Liver (tissue), 3 donors: ENCODE measurements at regions not wholly inside any gene's neighbourhood (a gene's known extent, or its start where the extent isn't known, plus 50 kb on each side); places are given as distances from the start of the nearest gene placed in this dataset.

Source experiments
- RAD21 ChIP-seq, 2 donors: IDR thresholded peaks; 2 replicates each; pipeline ENCODE4 v1.6.1; 2016; ENCODE audit warnings: antibody characterized with exemption in 2 of 2, mild to moderate bottlenecking in 2 of 2
- TAF1 ChIP-seq: conservative IDR thresholded peaks from 2 replicates; pipeline ENCODE4 v1.6.1; 2016; ENCODE audit warnings: antibody characterized with exemption, mild to moderate bottlenecking
- TF ChIP-seq, protein P1 (sequence below): IDR thresholded peaks from 2 replicates; pipeline ENCODE4 v1.6.1; 2016; ENCODE audit warnings: antibody characterized with exemption
- TF ChIP-seq, protein P2 (sequence below): fragments of 150-350 bp; IDR thresholded peaks from 2 replicates; pipeline ENCODE4 v1.5.1; 2017; ENCODE audit warnings: improper control_type of control experiment, low read depth, low read length; ENCODE audit not compliant: missing input control
- donor health status: healthy.
- donor health status: healthy.

DNA sequence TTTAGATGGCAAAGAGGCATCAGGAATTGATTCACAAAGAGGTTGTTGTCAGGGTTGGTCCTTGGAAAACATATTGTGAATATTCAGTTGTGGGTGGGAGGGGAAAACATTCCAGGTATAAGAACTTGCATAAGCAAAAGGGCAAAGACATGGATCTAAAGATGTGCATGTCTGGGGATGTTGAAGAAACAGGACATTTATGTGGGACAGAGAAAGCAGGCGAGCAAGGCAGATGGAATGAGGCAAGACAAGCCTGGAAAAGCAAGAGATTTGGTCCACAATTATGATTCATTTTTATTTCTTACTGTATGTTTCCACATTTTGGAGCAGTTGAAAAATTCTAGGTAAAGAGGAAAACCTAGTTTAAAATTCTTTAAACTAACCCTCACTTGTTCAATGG, 134.9 kb upstream of the CXXC4 start:
- TF ChIP-seq, protein P1, sequence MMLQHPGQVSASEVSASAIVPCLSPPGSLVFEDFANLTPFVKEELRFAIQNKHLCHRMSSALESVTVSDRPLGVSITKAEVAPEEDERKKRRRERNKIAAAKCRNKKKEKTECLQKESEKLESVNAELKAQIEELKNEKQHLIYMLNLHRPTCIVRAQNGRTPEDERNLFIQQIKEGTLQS = no peak
- no peak for TF ChIP-seq RAD21 (IDR thresholded peaks at IDR 0.05)
- no peak for TF ChIP-seq TAF1
- TF ChIP-seq, protein P2, sequence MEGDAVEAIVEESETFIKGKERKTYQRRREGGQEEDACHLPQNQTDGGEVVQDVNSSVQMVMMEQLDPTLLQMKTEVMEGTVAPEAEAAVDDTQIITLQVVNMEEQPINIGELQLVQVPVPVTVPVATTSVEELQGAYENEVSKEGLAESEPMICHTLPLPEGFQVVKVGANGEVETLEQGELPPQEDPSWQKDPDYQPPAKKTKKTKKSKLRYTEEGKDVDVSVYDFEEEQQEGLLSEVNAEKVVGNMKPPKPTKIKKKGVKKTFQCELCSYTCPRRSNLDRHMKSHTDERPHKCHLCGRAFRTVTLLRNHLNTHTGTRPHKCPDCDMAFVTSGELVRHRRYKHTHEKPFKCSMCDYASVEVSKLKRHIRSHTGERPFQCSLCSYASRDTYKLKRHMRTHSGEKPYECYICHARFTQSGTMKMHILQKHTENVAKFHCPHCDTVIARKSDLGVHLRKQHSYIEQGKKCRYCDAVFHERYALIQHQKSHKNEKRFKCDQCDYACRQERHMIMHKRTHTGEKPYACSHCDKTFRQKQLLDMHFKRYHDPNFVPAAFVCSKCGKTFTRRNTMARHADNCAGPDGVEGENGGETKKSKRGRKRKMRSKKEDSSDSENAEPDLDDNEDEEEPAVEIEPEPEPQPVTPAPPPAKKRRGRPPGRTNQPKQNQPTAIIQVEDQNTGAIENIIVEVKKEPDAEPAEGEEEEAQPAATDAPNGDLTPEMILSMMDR = no peak
